ENCODE measurements at regions not wholly inside any gene's neighbourhood (a gene's known extent, or its start where the extent isn't known, plus 50 kb on each side); places are given as distances from the start of the nearest gene placed in this dataset.

- WGBS, 5 donors = 66 to 90% (median 87%) methylated on average over 1 of the region's 1 CpG
Observed at GRCh38 chr11:109609454-109610185, 187.6 kb downstream of the C11orf87 start.

DNA sequence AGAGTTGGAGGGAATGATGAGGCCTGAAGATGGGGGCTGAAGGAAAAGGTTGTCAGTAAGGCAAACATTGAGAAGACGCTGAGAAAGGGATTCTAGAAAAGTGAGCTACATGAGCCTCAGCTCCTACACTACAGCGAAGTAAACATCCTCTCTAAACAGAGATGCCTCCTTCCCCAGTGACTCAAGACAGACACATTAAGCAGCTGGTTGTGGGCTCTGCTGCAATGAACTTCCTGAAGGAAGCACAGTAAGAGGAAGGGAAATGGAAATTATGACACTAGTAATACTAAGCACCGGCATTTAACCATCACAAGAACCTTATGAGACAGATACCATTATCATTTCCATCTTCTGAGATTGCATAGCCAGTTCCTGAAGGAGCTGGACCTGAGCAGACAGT is 190.5 kb downstream of the C11orf87 start:
- H3K4me1 ChIP-seq = no peaks in the 10 kb centered on the region
- H3K4me3 ChIP-seq = no peak overlapping the region
- H3K27ac ChIP-seq = no peak overlapping the region
- TF ChIP-seq, protein P1, sequence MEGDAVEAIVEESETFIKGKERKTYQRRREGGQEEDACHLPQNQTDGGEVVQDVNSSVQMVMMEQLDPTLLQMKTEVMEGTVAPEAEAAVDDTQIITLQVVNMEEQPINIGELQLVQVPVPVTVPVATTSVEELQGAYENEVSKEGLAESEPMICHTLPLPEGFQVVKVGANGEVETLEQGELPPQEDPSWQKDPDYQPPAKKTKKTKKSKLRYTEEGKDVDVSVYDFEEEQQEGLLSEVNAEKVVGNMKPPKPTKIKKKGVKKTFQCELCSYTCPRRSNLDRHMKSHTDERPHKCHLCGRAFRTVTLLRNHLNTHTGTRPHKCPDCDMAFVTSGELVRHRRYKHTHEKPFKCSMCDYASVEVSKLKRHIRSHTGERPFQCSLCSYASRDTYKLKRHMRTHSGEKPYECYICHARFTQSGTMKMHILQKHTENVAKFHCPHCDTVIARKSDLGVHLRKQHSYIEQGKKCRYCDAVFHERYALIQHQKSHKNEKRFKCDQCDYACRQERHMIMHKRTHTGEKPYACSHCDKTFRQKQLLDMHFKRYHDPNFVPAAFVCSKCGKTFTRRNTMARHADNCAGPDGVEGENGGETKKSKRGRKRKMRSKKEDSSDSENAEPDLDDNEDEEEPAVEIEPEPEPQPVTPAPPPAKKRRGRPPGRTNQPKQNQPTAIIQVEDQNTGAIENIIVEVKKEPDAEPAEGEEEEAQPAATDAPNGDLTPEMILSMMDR (IDR thresholded peaks at IDR 0.05) = no peak
- TF ChIP-seq POLR2A (IDR thresholded peaks at IDR 0.05) = no peak
- TF ChIP-seq POLR2AphosphoS5 (IDR thresholded peaks at IDR 0.05) = no peak
- no peak for TF ChIP-seq EP300 (IDR thresholded peaks at IDR 0.05)
- intact Hi-C loops (cut with DNase I; ENCODE audit: low total_unique reads) = no loop called here
- H3K36me3 ChIP-seq = no peaks in the 10 kb centered on the region
- H3K9me3 ChIP-seq = no peaks in the 10 kb centered on the region
- 63 to 68% (median 67%) methylated on average over 3 of the region's 3 CpGs for WGBS, 5 donors
- H3K27me3 ChIP-seq = no peaks in the 10 kb centered on the region
- DNase-seq = no peak

More at GRCh38 chr11:109609454-109610185, 187.6 kb downstream of the C11orf87 start:
- Histone ChIP-seq H3K36me3 (no peaks in the 10 kb centered on the region), H3K27me3 (no peaks in the 10 kb centered on the region), H3K4me1 (peaks cover 0 to 1% (median 0%) of the 10 kb centered on the region in 4 donors), H3K27ac (no peak overlapping the region), H3K9me3 (no peaks in the 10 kb centered on the region), H3K4me3 (no peak overlapping the region)
- intact Hi-C loops (cut with DNase I; ENCODE audit: low total_unique reads) = no loop called here
- no peak for DNase-seq
- no peak for TF ChIP-seq POLR2A (IDR thresholded peaks at IDR 0.05)
- no peak for TF ChIP-seq EP300 (IDR thresholded peaks at IDR 0.05)
- TF ChIP-seq, protein P1 (IDR thresholded peaks at IDR 0.05) = no peak
- TF ChIP-seq POLR2AphosphoS5 (IDR thresholded peaks at IDR 0.05) = no peak

DNA sequence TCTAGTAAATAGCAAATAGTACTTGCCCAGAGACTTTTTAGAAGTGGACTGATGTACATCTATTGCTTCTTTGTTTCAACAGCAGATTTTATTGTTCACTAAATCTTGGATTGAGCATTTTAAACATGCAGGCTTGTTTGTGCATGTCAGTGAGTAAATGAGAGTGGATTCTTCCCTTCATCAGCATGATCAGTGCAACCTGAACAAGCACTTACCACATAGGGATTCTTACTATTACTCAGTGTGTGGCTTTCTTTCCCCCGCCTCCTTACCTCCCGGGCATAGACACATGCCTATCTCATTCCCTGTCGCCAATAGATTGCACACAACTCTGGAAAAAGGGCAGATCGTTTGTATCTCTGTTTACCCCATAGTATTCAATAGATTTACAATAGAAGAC is 197.5 kb downstream of the C11orf87 start:
- TF ChIP-seq POLR2A (IDR thresholded peaks at IDR 0.05) (no peak), POLR2AphosphoS5 (IDR thresholded peaks at IDR 0.05) (no peak), EP300 (IDR thresholded peaks at IDR 0.05) (no peak)
- TF ChIP-seq, protein P1 (IDR thresholded peaks at IDR 0.05) = no peak
- Histone ChIP-seq H3K4me3 (no peak overlapping the region), H3K27me3 (no peaks in the 10 kb centered on the region), H3K9me3 (no peaks in the 10 kb centered on the region), H3K4me1 (no peaks in the 10 kb centered on the region), H3K36me3 (no peaks in the 10 kb centered on the region), H3K27ac (no peak overlapping the region)
- DNase-seq = no peak
- intact Hi-C loops (cut with DNase I; ENCODE audit: low total_unique reads) = no loop called here
- 79 to 89% (median 83%) methylated on average over 4 of the region's 4 CpGs for WGBS, 5 donors

- WGBS, 5 donors = 77 to 96% (median 87%) methylated on average over 1 of the region's 1 CpG
- Histone ChIP-seq H3K36me3 (no peaks in the 10 kb centered on the region), H3K4me1 (no peaks in the 10 kb centered on the region), H3K27ac (no peak overlapping the region), H3K27me3 (no peaks in the 10 kb centered on the region), H3K9me3 (peaks cover 0 to 10% (median 7%) of the 10 kb centered on the region in 4 donors), H3K4me3 (no peak overlapping the region)
- TF ChIP-seq POLR2AphosphoS5 (IDR thresholded peaks at IDR 0.05) (no peak), POLR2A (IDR thresholded peaks at IDR 0.05) (no peak), EP300 (IDR thresholded peaks at IDR 0.05) (no peak)
- TF ChIP-seq, protein P1 (IDR thresholded peaks at IDR 0.05) = no peak
- DNase-seq = no peak
- intact Hi-C loops (cut with DNase I; ENCODE audit: low total_unique reads) = no loop called here
Observed at GRCh38 chr11:109629734-109630133, 207.7 kb downstream of the C11orf87 start.
